GM23338 (cell line): ENCODE measurements at regions not wholly inside any gene's neighbourhood (a gene's known extent, or its start where the extent isn't known, plus 50 kb on each side); places are given as distances from the start of the nearest gene placed in this dataset.
"Not testable (repeated sequence)": the region's sequence is repeated elsewhere in the genome, so short reads cannot be mapped to it uniquely, and the experiment has no call there.

ENCODE experiments used
- ATAC-seq: fragments of 200-7000 bp; cut with Tn5 transposase; 3 replicates; pipeline ENCODE4 v1.9.1; 2020
- DNase-seq: peaks from one replicate; pipeline ENCODE4 v3.0.0-alpha.2; 2015; ENCODE audit warnings: low spot score
- H2AFZ ChIP-seq: fragments of 200-600 bp; sonication (generic); 2 replicates; pipeline ENCODE4 v1.8.0; 2016; ENCODE audit warnings: antibody characterized with exemption, mild to moderate bottlenecking, moderate library complexity
- H3F3A ChIP-seq: fragments of 200-600 bp; sonication (generic); replicated peaks from 2 replicates; pipeline ENCODE4 v1.8.0; 2017; ENCODE audit warnings: antibody characterized with exemption, mixed run types, low read depth
- H3K27ac ChIP-seq: fragments of 200-600 bp; sonication (generic); 2 replicates; pipeline ENCODE4 v1.6.1; 2016; ENCODE audit warnings: low read depth
- H3K27me3 ChIP-seq: fragments of 200-600 bp; sonication (generic); 2 replicates; pipeline ENCODE4 v1.8.0; 2016; ENCODE audit warnings: mild to moderate bottlenecking, mixed run types, moderate library complexity; ENCODE audit not compliant: insufficient read depth
- H3K36me3 ChIP-seq: fragments of 200-600 bp; sonication (generic); 2 replicates; pipeline ENCODE4 v1.8.0; 2016; ENCODE audit warnings: mild to moderate bottlenecking; ENCODE audit not compliant: insufficient read depth
- H3K4me1 ChIP-seq: fragments of 200-600 bp; sonication (generic); 2 replicates; pipeline ENCODE4 v1.8.0; 2016; ENCODE audit warnings: mild to moderate bottlenecking, moderate library complexity; ENCODE audit not compliant: insufficient read depth
- H3K4me2 ChIP-seq: fragments of 200-600 bp; sonication (generic); 2 replicates; pipeline ENCODE4 v1.7.1; 2017; ENCODE audit warnings: mixed run types
- H3K4me3 ChIP-seq: fragments of 200-600 bp; sonication (generic); 2 replicates; pipeline ENCODE4 v1.6.1; 2016; ENCODE audit warnings: mixed run types
- H3K79me2 ChIP-seq: fragments of 200-600 bp; sonication (generic); replicated peaks from 2 replicates; pipeline ENCODE4 v1.8.0; 2017; ENCODE audit warnings: mild to moderate bottlenecking; ENCODE audit not compliant: insufficient read depth
- H3K9me2 ChIP-seq: fragments of 200-600 bp; sonication (generic); 2 replicates; pipeline ENCODE4 v1.8.0; 2017; ENCODE audit not compliant: insufficient read depth
- H4K20me1 ChIP-seq: fragments of 200-600 bp; sonication (generic); replicated peaks from 2 replicates; pipeline ENCODE4 v1.8.0; 2017; ENCODE audit warnings: mild to moderate bottlenecking; ENCODE audit not compliant: insufficient read depth
- H3K27ac Mint-ChIP-seq: 2 replicates; pipeline ENCODE4 v1.8.0; 2020; ENCODE audit warnings: inconsistent platforms, mild to moderate bottlenecking, moderate library complexity, mixed read lengths
- H3K27me3 Mint-ChIP-seq: 3 replicates; pipeline ENCODE4 v1.8.0; 2022; ENCODE audit warnings: low read depth, mild to moderate bottlenecking, moderate library complexity, mixed read lengths, inconsistent platforms; ENCODE audit not compliant: insufficient read depth, poor library complexity
- H3K36me3 Mint-ChIP-seq: 3 replicates; pipeline ENCODE4 v1.8.0; 2021; ENCODE audit warnings: low read depth, mild to moderate bottlenecking, inconsistent platforms, moderate library complexity, mixed read lengths
- H3K4me1 Mint-ChIP-seq: 3 replicates; pipeline ENCODE4 v1.8.0; 2020; ENCODE audit warnings: mild to moderate bottlenecking, inconsistent platforms, mixed read lengths
- H3K4me3 Mint-ChIP-seq: 3 replicates; pipeline ENCODE4 v1.8.0; 2021; ENCODE audit warnings: moderate library complexity, mild to moderate bottlenecking, inconsistent platforms, mixed read lengths
- H3K9me3 Mint-ChIP-seq: 3 replicates; pipeline ENCODE4 v1.8.0; 2020; ENCODE audit warnings: moderate library complexity, mild to moderate bottlenecking, inconsistent platforms, mixed read lengths
- JUNB ChIP-seq: IDR thresholded peaks from one replicate; pipeline ENCODE4 v1.6.1; 2016; ENCODE audit warnings: antibody characterized with exemption; ENCODE audit not compliant: unreplicated experiment
- ZNF331 ChIP-seq: fragments of 250-450 bp; sonication (Bioruptor Pico); IDR thresholded peaks from 2 replicates; pipeline ENCODE4 v1.5.0; 2020; ENCODE audit warnings: low read depth, mild to moderate bottlenecking, moderate library complexity
- TF ChIP-seq, protein P1 (sequence below), 2 experiments: fragments of 200-600 bp in 1 of 2; sonication (generic) in 1 of 2; conservative IDR thresholded peaks; 2 replicates each; pipeline versions ENCODE4 v1.5.1 to v1.6.1; 2016 to 2017; ENCODE audit warnings: antibody characterized with exemption in 2 of 2, low read depth in 2 of 2, mild to moderate bottlenecking in 2 of 2, moderate library complexity in 1 of 2

DNA sequence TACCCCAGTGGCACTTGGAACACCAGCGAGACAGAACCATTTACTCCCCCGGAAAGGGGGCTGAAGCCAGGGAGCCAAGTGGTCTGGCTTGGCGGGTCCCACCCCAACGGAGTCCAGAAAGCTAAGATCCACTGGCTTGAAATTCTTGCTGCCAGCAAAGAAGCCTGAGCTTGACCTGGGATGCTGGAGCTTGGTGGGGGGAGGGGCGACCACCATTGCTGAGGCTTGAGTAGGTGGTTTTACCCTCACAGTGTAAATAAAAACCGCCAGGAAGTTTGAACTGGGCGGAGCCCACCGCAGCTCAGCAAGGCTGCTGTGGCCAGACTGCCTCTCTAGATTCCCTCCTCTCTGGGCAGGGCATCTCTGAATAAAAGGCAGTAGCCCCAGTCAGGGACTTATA lies 62.8 kb downstream of the RPS24 start:
- not testable (repeated sequence) for H3K4me1 Mint-ChIP-seq, H3K4me1 ChIP-seq, H3K27ac ChIP-seq, H3K27me3 ChIP-seq, H3K27ac Mint-ChIP-seq, H4K20me1 ChIP-seq, H3K9me2 ChIP-seq, H3K36me3 ChIP-seq, H3K79me2 ChIP-seq, H3F3A ChIP-seq, H3K4me3 ChIP-seq, H3K27me3 Mint-ChIP-seq, H3K36me3 Mint-ChIP-seq, ATAC-seq, H3K4me3 Mint-ChIP-seq
- peak overlapping the region; percentile 60 for H3K4me2 ChIP-seq
- peaks cover 34% of the 10 kb centered on the region for H3K9me3 Mint-ChIP-seq
- peak overlapping the region; percentile 95 for H2AFZ ChIP-seq
- DNase-seq, result peak; percentile 59

GRCh38 chr10:78102593-78102992 lies 68.9 kb downstream of the RPS24 start:
- H3F3A ChIP-seq, H3K27me3 Mint-ChIP-seq, H3K4me3 Mint-ChIP-seq, H3K4me2 ChIP-seq, H4K20me1 ChIP-seq, DNase-seq, ATAC-seq, H3K4me3 ChIP-seq, H3K27ac Mint-ChIP-seq, H3K4me1 ChIP-seq, H3K79me2 ChIP-seq, H2AFZ ChIP-seq, H3K9me2 ChIP-seq, H3K4me1 Mint-ChIP-seq, H3K27ac ChIP-seq, H3K36me3 ChIP-seq, H3K27me3 ChIP-seq: not testable (repeated sequence)
- Mint-ChIP-seq H3K9me3 (peaks cover 77% of the 10 kb centered on the region), H3K36me3 (peaks cover 23% of the 10 kb centered on the region)

- Histone ChIP-seq H3K27ac (no peak overlapping the region), H3K4me2 (0 out of 2 replicates have a peak overlapping the region, but pooled peaks have one; percentile 2), H3K79me2 (no peaks in the 10 kb centered on the region), H3F3A (no peaks in the 10 kb centered on the region), H3K27me3 (no peaks in the 10 kb centered on the region), H4K20me1 (no peaks in the 10 kb centered on the region), H3K36me3 (no peaks in the 10 kb centered on the region), H3K4me1 (peaks cover 11% of the 10 kb centered on the region), H3K4me3 (no peak overlapping the region), H3K9me2 (peaks cover 14% of the 10 kb centered on the region; the same call in 1 of the 2 replicates), H2AFZ (peak overlapping the region; percentile 85)
- H3K4me3 Mint-ChIP-seq, result no peak overlapping the region
- peak; percentile 75 for DNase-seq
- H3K27ac Mint-ChIP-seq, result peak overlapping the region; percentile 6; the same call in 1 of the 2 replicates
- TF ChIP-seq, protein P1, sequence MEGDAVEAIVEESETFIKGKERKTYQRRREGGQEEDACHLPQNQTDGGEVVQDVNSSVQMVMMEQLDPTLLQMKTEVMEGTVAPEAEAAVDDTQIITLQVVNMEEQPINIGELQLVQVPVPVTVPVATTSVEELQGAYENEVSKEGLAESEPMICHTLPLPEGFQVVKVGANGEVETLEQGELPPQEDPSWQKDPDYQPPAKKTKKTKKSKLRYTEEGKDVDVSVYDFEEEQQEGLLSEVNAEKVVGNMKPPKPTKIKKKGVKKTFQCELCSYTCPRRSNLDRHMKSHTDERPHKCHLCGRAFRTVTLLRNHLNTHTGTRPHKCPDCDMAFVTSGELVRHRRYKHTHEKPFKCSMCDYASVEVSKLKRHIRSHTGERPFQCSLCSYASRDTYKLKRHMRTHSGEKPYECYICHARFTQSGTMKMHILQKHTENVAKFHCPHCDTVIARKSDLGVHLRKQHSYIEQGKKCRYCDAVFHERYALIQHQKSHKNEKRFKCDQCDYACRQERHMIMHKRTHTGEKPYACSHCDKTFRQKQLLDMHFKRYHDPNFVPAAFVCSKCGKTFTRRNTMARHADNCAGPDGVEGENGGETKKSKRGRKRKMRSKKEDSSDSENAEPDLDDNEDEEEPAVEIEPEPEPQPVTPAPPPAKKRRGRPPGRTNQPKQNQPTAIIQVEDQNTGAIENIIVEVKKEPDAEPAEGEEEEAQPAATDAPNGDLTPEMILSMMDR (conservative IDR thresholded peaks at IDR 0.05; ENCODE audit: low read depth in 2 of 2), result 0 out of 4 replicates have a peak, but pooled peaks of 1 of the 2 experiments have one; percentile 23
- TF ChIP-seq ZNF331 (CRISPR knock-in tag), result no peak
- TF ChIP-seq JUNB, result no peak
- peaks cover 25% of the 10 kb centered on the region for H3K36me3 Mint-ChIP-seq
- peak; percentile 100 for ATAC-seq
- peaks cover 8% of the 10 kb centered on the region for H3K27me3 Mint-ChIP-seq
- H3K4me1 Mint-ChIP-seq, result peaks cover 14% of the 10 kb centered on the region
- peaks cover 43% of the 10 kb centered on the region for H3K9me3 Mint-ChIP-seq
These were observed 75.5 kb downstream of the RPS24 start for GRCh38 chr10:78109210-78109609.
